Smooth muscle cell (in vitro differentiated cells): ENCODE measurements at regions not wholly inside any gene's neighbourhood (a gene's known extent, or its start where the extent isn't known, plus 50 kb on each side); places are given as distances from the start of the nearest gene placed in this dataset.

Experiments
- DNase-seq: peaks from one replicate; lab custom pipeline; 2025; ENCODE audit not compliant: unreplicated experiment; lab: John Stamatoyannopoulos, UW
- H2AFZ ChIP-seq: fragments of 200-600 bp; sonication (generic); 2 replicates; pipeline ENCODE4 v1.6.0; 2016; ENCODE audit warnings: antibody characterized with exemption, low read depth, mild to moderate bottlenecking
- H3F3A ChIP-seq: fragments of 200-600 bp; sonication (generic); 2 replicates; pipeline ENCODE4 v1.6.0; 2017; ENCODE audit warnings: antibody characterized with exemption, low read depth
- H3K27ac ChIP-seq: fragments of 200-600 bp; sonication (generic); 2 replicates; pipeline ENCODE4 v1.5.1; 2016; ENCODE audit warnings: low read depth, mild to moderate bottlenecking
- H3K27me3 ChIP-seq: fragments of 200-600 bp; sonication (generic); 2 replicates; pipeline ENCODE4 v1.6.1; 2016; ENCODE audit warnings: low read depth, mild to moderate bottlenecking
- H3K36me3 ChIP-seq: fragments of 200-600 bp; sonication (generic); 2 replicates; pipeline ENCODE4 v1.5.1; 2016; ENCODE audit warnings: low read depth
- H3K4me1 ChIP-seq: fragments of 200-600 bp; sonication (generic); 2 replicates; pipeline ENCODE4 v1.5.1; 2016; ENCODE audit warnings: low read depth
- H3K4me2 ChIP-seq: fragments of 200-600 bp; sonication (generic); 2 replicates; pipeline ENCODE4 v1.6.0; 2016; ENCODE audit warnings: mild to moderate bottlenecking
- H3K4me3 ChIP-seq: fragments of 200-600 bp; sonication (generic); 2 replicates; pipeline ENCODE4 v1.5.1; 2016; ENCODE audit warnings: mild to moderate bottlenecking
- H3K79me2 ChIP-seq: fragments of 200-600 bp; sonication (generic); 2 replicates; pipeline ENCODE4 v1.6.0; 2016; ENCODE audit warnings: low read depth, mild to moderate bottlenecking
- H3K9ac ChIP-seq: fragments of 200-600 bp; sonication (generic); 2 replicates; pipeline ENCODE4 v1.6.0; 2016; ENCODE audit warnings: low read depth
- H3K9me3 ChIP-seq: fragments of 200-600 bp; sonication (generic); replicated peaks from 2 replicates; pipeline ENCODE4 v1.5.1; 2016; ENCODE audit warnings: low read depth
- H4K20me1 ChIP-seq: fragments of 200-600 bp; sonication (generic); 2 replicates; pipeline ENCODE4 v1.6.0; 2016; ENCODE audit warnings: low read depth
- CTCF ChIP-seq: fragments of 200-600 bp; sonication (generic); IDR thresholded peaks from 2 replicates; pipeline ENCODE4 v1.5.1; 2017; ENCODE audit warnings: borderline replicate concordance, mild to moderate bottlenecking, antibody characterized with exemption; ENCODE audit not compliant: insufficient read depth, poor library complexity, severe bottlenecking
- WGBS: methylation state at CpG from one replicate; pipeline ENCODE4 v1.1.7; 2016; ENCODE audit warnings: low lambda C conversion rate; 5-methylcytosine and 5-hydroxymethylcytosine counted together

GRCh38 chr4:23060776-23061175, 368.0 kb downstream of the GBA3 start:
- Histone ChIP-seq H3K36me3 (no peaks in the 10 kb centered on the region), H3K4me2 (no peak overlapping the region), H3K79me2 (no peaks in the 10 kb centered on the region), H3K27me3 (no peaks in the 10 kb centered on the region), H4K20me1 (no peaks in the 10 kb centered on the region), H3F3A (no peaks in the 10 kb centered on the region), H3K4me1 (no peaks in the 10 kb centered on the region), H3K9ac (no peak overlapping the region), H3K4me3 (no peak overlapping the region), H2AFZ (no peak overlapping the region), H3K27ac (no peak overlapping the region), H3K9me3 (no peaks in the 10 kb centered on the region)
- DNase-seq = no peak
- no peak for TF ChIP-seq CTCF
- 43% methylated on average over 1 of the region's 1 CpG for WGBS

- no peak for TF ChIP-seq CTCF
- Histone ChIP-seq H2AFZ (no peak overlapping the region), H3K36me3 (no peaks in the 10 kb centered on the region), H3K4me3 (no peak overlapping the region), H3K9me3 (no peaks in the 10 kb centered on the region), H4K20me1 (no peaks in the 10 kb centered on the region), H3K4me2 (no peak overlapping the region), H3K9ac (no peak overlapping the region), H3K79me2 (no peaks in the 10 kb centered on the region), H3K4me1 (no peaks in the 10 kb centered on the region), H3F3A (no peaks in the 10 kb centered on the region), H3K27me3 (no peaks in the 10 kb centered on the region), H3K27ac (no peak overlapping the region)
- no peak for DNase-seq
These were observed 365.5 kb downstream of the GBA3 start for GRCh38 chr4:23058165-23058776.

GRCh38 chr4:23041501-23041900, 348.8 kb downstream of the GBA3 start:
- no peaks in the 10 kb centered on the region for H3K27me3 ChIP-seq
- no peak for TF ChIP-seq CTCF
- no peaks in the 10 kb centered on the region for H3K36me3 ChIP-seq
- H2AFZ ChIP-seq = no peak overlapping the region
- no peaks in the 10 kb centered on the region for H3F3A ChIP-seq
- H3K9me3 ChIP-seq = no peaks in the 10 kb centered on the region
- H3K79me2 ChIP-seq = no peaks in the 10 kb centered on the region
- H3K9ac ChIP-seq = no peak overlapping the region
- no peaks in the 10 kb centered on the region for H3K4me1 ChIP-seq
- H3K4me2 ChIP-seq = no peak overlapping the region
- H3K4me3 ChIP-seq = no peak overlapping the region
- H4K20me1 ChIP-seq = no peaks in the 10 kb centered on the region
- no peak for DNase-seq
- no peak overlapping the region for H3K27ac ChIP-seq

DNA sequence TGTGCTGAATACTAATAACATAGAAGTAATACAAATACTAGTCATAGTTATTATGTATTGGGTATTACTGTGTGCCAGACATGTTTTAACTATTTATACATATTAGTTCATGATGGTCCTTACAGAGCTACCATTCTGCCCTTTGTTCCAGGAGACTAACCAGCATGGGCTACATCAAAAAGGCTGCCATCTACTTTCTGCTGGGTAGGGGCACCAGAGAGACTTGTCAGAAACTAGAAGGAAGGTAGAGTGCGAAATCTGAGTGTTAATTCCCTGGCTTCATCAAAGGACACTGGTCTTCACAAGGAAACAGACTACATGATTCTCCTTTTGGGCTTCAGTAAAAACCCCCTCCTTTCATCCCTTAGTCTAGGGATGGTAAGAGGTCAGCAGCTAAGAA, 347.8 kb downstream of the GBA3 start:
- Histone ChIP-seq H3K36me3 (no peaks in the 10 kb centered on the region), H3K4me1 (no peaks in the 10 kb centered on the region), H4K20me1 (no peaks in the 10 kb centered on the region), H3K27ac (no peak overlapping the region), H3K4me2 (no peak overlapping the region), H2AFZ (no peak overlapping the region), H3K79me2 (no peaks in the 10 kb centered on the region), H3K4me3 (no peak overlapping the region), H3F3A (no peaks in the 10 kb centered on the region), H3K9ac (no peak overlapping the region), H3K27me3 (no peaks in the 10 kb centered on the region), H3K9me3 (no peaks in the 10 kb centered on the region)
- WGBS = 100% methylated on average over 1 of the region's 1 CpG
- TF ChIP-seq CTCF = no peak
- no peak for DNase-seq
